ENCODE measurements at regions not wholly inside any gene's neighbourhood (a gene's known extent, or its start where the extent isn't known, plus 50 kb on each side); places are given as distances from the start of the nearest gene placed in this dataset.

- Histone ChIP-seq H4K20me1 (ENCODE audit: control insufficient read depth, insufficient read depth, insufficient read length) (no peaks in the 10 kb centered on the region), H3K14ac (ENCODE audit: insufficient read depth, low read length) (no peak overlapping the region), H3K9ac (ENCODE audit: extremely low read depth, insufficient read length, low read length) (no peak overlapping the region), H3K4me1 (ENCODE audit: insufficient read depth, low read length) (no peaks in the 10 kb centered on the region), H3K4ac (ENCODE audit: low read depth, low read length) (no peak overlapping the region), H3K27me3 (ENCODE audit: insufficient read depth, low read length) (no peaks in the 10 kb centered on the region), H3K79me2 (ENCODE audit: insufficient read depth, low read length) (no peaks in the 10 kb centered on the region; the same call in 1 of the 2 replicates), H2BK15ac (ENCODE audit: low read depth, low read length) (no peak overlapping the region), H3K9me3 (ENCODE audit: control insufficient read depth, low read depth, low read length) (no peaks in the 10 kb centered on the region), H4K5ac (ENCODE audit: insufficient read length, low read depth, low read length) (no peak overlapping the region), H2BK5ac (ENCODE audit: insufficient read length, low read length) (no peak overlapping the region), H2BK120ac (ENCODE audit: low read depth, low read length, poor library complexity, severe bottlenecking) (no peak overlapping the region), H2BK20ac (ENCODE audit: low read depth, low read length, poor library complexity, severe bottlenecking) (no peak overlapping the region), H2AFZ (ENCODE audit: low read length) (no peak overlapping the region), H3K79me1 (ENCODE audit: insufficient read depth, low read depth, low read length, poor library complexity, severe bottlenecking) (no peaks in the 10 kb centered on the region), H4K8ac (replicated peaks; ENCODE audit: insufficient read length, low read depth, low read length) (no peak overlapping the region), H3T11ph (ENCODE audit: low read length) (no peak overlapping the region), H3K4me2 (ENCODE audit: insufficient read depth, insufficient read length, low read length) (no peak overlapping the region), H2BK12ac (ENCODE audit: insufficient read length, low read depth, low read length) (no peak overlapping the region), H3K56ac (ENCODE audit: insufficient read length, low read depth, low read length) (no peak overlapping the region), H3K23ac (ENCODE audit: insufficient read length, low read depth, low read length) (no peak overlapping the region), H3K23me2 (ENCODE audit: insufficient read length, low read depth, low read length, poor library complexity, severe bottlenecking) (no peaks in the 10 kb centered on the region), H2AK5ac (ENCODE audit: insufficient read length, low read length) (no peak overlapping the region), H3K27ac (ENCODE audit: insufficient read length, low read depth, low read length) (no peak overlapping the region), H3K18ac (ENCODE audit: insufficient read length, low read depth, low read length) (no peak overlapping the region), H4K91ac (ENCODE audit: insufficient read length, low read depth, low read length) (no peak overlapping the region)
- Mint-ChIP-seq H3K36me3 (ENCODE audit: insufficient read depth in 1 of 3, low read depth in 3 of 3) (no peaks in the 10 kb centered on the region; a peak in 1 of 7 replicates), H3K27ac (no peak overlapping the region), H3K27me3 (ENCODE audit: low read depth) (peaks cover 7% of the 10 kb centered on the region), H3K4me3 (no peak overlapping the region), H3K4me1 (peaks cover 2 to 3% of the 10 kb centered on the region in 2 experiments; a peak in 1 of 4 replicates), H3K9me3 (peaks cover 4% of the 10 kb centered on the region in 2 experiments; a peak in 3 of 5 replicates)
- WGBS (ENCODE audit: extremely low coverage, insufficient read length, low lambda C conversion rate) = no CpG with 5 or more reads among the region's 8 CpGs
- TF ChIP-seq CTCF (conservative IDR thresholded peaks at IDR 0.05) = peak; percentile 74
- peak; percentile 35 for DNase-seq
Observed at GRCh38 chr10:124249812-124250432, 156.5 kb upstream of the CHST15 start.
